H9 (cell line): ENCODE measurements at regions not wholly inside any gene's neighbourhood (a gene's known extent, or its start where the extent isn't known, plus 50 kb on each side); places are given as distances from the start of the nearest gene placed in this dataset.

ENCODE experiments used
- DNase-seq: peaks from one replicate; pipeline ENCODE4 v3.0.0-alpha.2; 2017
- H2AFZ ChIP-seq: one replicate; pipeline ENCODE4 v1.6.1; 2013; ENCODE audit warnings: mild to moderate bottlenecking, low read length, control low read depth, moderate library complexity
- H2AK5ac ChIP-seq: 2 replicates; pipeline ENCODE4 v1.6.1; 2013; ENCODE audit warnings: low read length, control low read depth, mixed read lengths; ENCODE audit not compliant: insufficient read length
- H2BK120ac ChIP-seq: one replicate; pipeline ENCODE4 v1.6.1; 2013; ENCODE audit warnings: low read depth, mild to moderate bottlenecking, low read length, control low read depth, inconsistent platforms; ENCODE audit not compliant: poor library complexity, severe bottlenecking
- H2BK12ac ChIP-seq: 2 replicates; pipeline ENCODE4 v1.6.1; 2013; ENCODE audit warnings: low read length, control low read depth, mixed read lengths, low read depth; ENCODE audit not compliant: insufficient read length
- H2BK15ac ChIP-seq: 2 replicates; pipeline ENCODE4 v1.6.1; 2013; ENCODE audit warnings: low read depth, low read length, control low read depth
- H2BK20ac ChIP-seq: one replicate; pipeline ENCODE4 v1.6.1; 2013; ENCODE audit warnings: low read depth, mild to moderate bottlenecking, low read length, control low read depth, inconsistent platforms; ENCODE audit not compliant: poor library complexity, severe bottlenecking
- H2BK5ac ChIP-seq: 2 replicates; pipeline ENCODE4 v1.6.1; 2013; ENCODE audit warnings: low read length, control low read depth, mixed read lengths; ENCODE audit not compliant: insufficient read length
- H3K14ac ChIP-seq: 2 replicates; pipeline ENCODE4 v1.6.1; 2013; ENCODE audit warnings: low read length, control low read depth; ENCODE audit not compliant: insufficient read depth
- H3K18ac ChIP-seq: 2 replicates; pipeline ENCODE4 v1.6.1; 2013; ENCODE audit warnings: low read depth, mild to moderate bottlenecking, mixed read lengths, low read length, control low read depth; ENCODE audit not compliant: insufficient read length
- H3K23ac ChIP-seq: 2 replicates; pipeline ENCODE4 v1.6.1; 2013; ENCODE audit warnings: low read length, control low read depth, mixed read lengths, low read depth; ENCODE audit not compliant: insufficient read length
- H3K23me2 ChIP-seq: 2 replicates; pipeline ENCODE4 v1.6.1; 2013; ENCODE audit warnings: low read depth, mild to moderate bottlenecking, mixed read lengths, low read length, control low read depth; ENCODE audit not compliant: insufficient read length, poor library complexity, severe bottlenecking
- H3K27ac ChIP-seq: 2 replicates; pipeline ENCODE4 v1.5.1; 2013; ENCODE audit warnings: low read length, control low read depth, mixed read lengths, low read depth; ENCODE audit not compliant: insufficient read length
- H3K27me3 ChIP-seq: 2 replicates; pipeline ENCODE4 v1.6.1; 2013; ENCODE audit warnings: low read length, control low read depth, inconsistent platforms; ENCODE audit not compliant: insufficient read depth
- H3K4ac ChIP-seq: 2 replicates; pipeline ENCODE4 v1.6.1; 2013; ENCODE audit warnings: low read depth, mild to moderate bottlenecking, control low read depth, inconsistent platforms, low read length, moderate library complexity
- H3K4me1 ChIP-seq: 2 replicates; pipeline ENCODE4 v1.6.1; 2013; ENCODE audit warnings: low read length, control low read depth, inconsistent platforms; ENCODE audit not compliant: insufficient read depth
- H3K4me2 ChIP-seq: 2 replicates; pipeline ENCODE4 v1.6.1; 2013; ENCODE audit warnings: low read length, control low read depth, mixed read lengths; ENCODE audit not compliant: insufficient read length, insufficient read depth
- H3K56ac ChIP-seq: 2 replicates; pipeline ENCODE4 v1.6.1; 2013; ENCODE audit warnings: low read depth, mild to moderate bottlenecking, mixed read lengths, low read length, control low read depth; ENCODE audit not compliant: insufficient read length
- H3K79me1 ChIP-seq: 2 replicates; pipeline ENCODE4 v1.6.1; 2013; ENCODE audit warnings: low read depth, mild to moderate bottlenecking, moderate library complexity, low read length, control low read depth, inconsistent platforms; ENCODE audit not compliant: insufficient read depth, poor library complexity, severe bottlenecking
- H3K79me2 ChIP-seq: 2 replicates; pipeline ENCODE4 v1.6.1; 2013; ENCODE audit warnings: low read length, control low read depth, inconsistent platforms; ENCODE audit not compliant: insufficient read depth
- H3K9ac ChIP-seq: 2 replicates; pipeline ENCODE4 v1.6.1; 2013; ENCODE audit warnings: low read length, control low read depth, mixed read lengths; ENCODE audit not compliant: insufficient read length; ENCODE audit errors: extremely low read depth
- H3K9me3 ChIP-seq: one replicate; pipeline ENCODE4 v1.6.1; 2013; ENCODE audit warnings: low read depth, low read length, inconsistent platforms; ENCODE audit not compliant: control insufficient read depth
- H3T11ph ChIP-seq: one replicate; pipeline ENCODE4 v1.6.1; 2013; ENCODE audit warnings: mild to moderate bottlenecking, low read length, control low read depth, inconsistent platforms
- H4K20me1 ChIP-seq: one replicate; pipeline ENCODE4 v1.6.1; 2013; ENCODE audit not compliant: control insufficient read depth, insufficient read length, insufficient read depth
- H4K5ac ChIP-seq: 2 replicates; pipeline ENCODE4 v1.6.1; 2013; ENCODE audit warnings: low read depth, mild to moderate bottlenecking, mixed read lengths, low read length, control low read depth; ENCODE audit not compliant: insufficient read length
- H4K8ac ChIP-seq: replicated peaks from 2 replicates; pipeline ENCODE4 v1.6.1; 2013; ENCODE audit warnings: low read length, control low read depth, mixed read lengths, low read depth; ENCODE audit not compliant: insufficient read length
- H4K91ac ChIP-seq: 2 replicates; pipeline ENCODE4 v1.6.1; 2013; ENCODE audit warnings: low read depth, mild to moderate bottlenecking, moderate library complexity, mixed read lengths, low read length, control low read depth; ENCODE audit not compliant: insufficient read length
- H3K27ac Mint-ChIP-seq, 3 experiments: 2 replicates in 2 of 3; 3 replicates in 1 of 3; pipeline ENCODE4 v1.8.0; 2020 to 2021; ENCODE audit warnings: mixed read lengths in 3 of 3, mild to moderate bottlenecking in 1 of 3, moderate library complexity in 1 of 3
- H3K27me3 Mint-ChIP-seq: 2 replicates; pipeline ENCODE4 v1.8.0; 2021; ENCODE audit warnings: low read depth, mild to moderate bottlenecking, moderate library complexity, mixed read lengths
- H3K36me3 Mint-ChIP-seq, 3 experiments: 2 replicates in 2 of 3; 3 replicates in 1 of 3; pipeline ENCODE4 v1.8.0; 2020 to 2021; ENCODE audit warnings: low read depth in 3 of 3, mixed read lengths in 3 of 3; ENCODE audit not compliant: insufficient read depth in 1 of 3
- H3K4me1 Mint-ChIP-seq, 2 experiments: 2 replicates each; pipeline ENCODE4 v1.8.0; 2020; ENCODE audit warnings: mixed read lengths in 2 of 2
- H3K4me3 Mint-ChIP-seq, 2 experiments: 2 replicates in 1 of 2; 3 replicates in 1 of 2; pipeline ENCODE4 v1.8.0; 2020 to 2021; ENCODE audit warnings: mild to moderate bottlenecking in 2 of 2, mixed read lengths in 2 of 2, moderate library complexity in 1 of 2
- H3K9me3 Mint-ChIP-seq, 2 experiments: 2 replicates in 1 of 2; 3 replicates in 1 of 2; pipeline ENCODE4 v1.8.0; 2020; ENCODE audit warnings: mild to moderate bottlenecking in 2 of 2, mixed read lengths in 2 of 2, moderate library complexity in 1 of 2
- CTCF ChIP-seq: fragments of 200-600 bp; sonication (generic); conservative IDR thresholded peaks from 3 replicates; pipeline ENCODE4 v1.8.0; 2021; ENCODE audit warnings: antibody characterized with exemption, mild to moderate bottlenecking
- WGBS: extraction: QIAGEN DNeasy Blood & Tissue Kit; methylation state at CpG from one replicate; pipeline ENCODE4 v1.1.7; 2013; ENCODE audit warnings: missing lambda C conversion rate, low lambda C conversion rate, mixed read lengths; ENCODE audit not compliant: insufficient read length; ENCODE audit errors: extremely low coverage; 5-methylcytosine and 5-hydroxymethylcytosine counted together

GRCh38 chr2:160613466-160614153 is 120.0 kb upstream of the RBMS1 start:
- Histone ChIP-seq H2AK5ac (no peak overlapping the region), H3K9me3 (no peaks in the 10 kb centered on the region), H3K27ac (no peak overlapping the region), H3K79me1 (no peaks in the 10 kb centered on the region), H3T11ph (no peak overlapping the region), H3K79me2 (no peaks in the 10 kb centered on the region), H3K27me3 (no peaks in the 10 kb centered on the region), H2BK20ac (no peak overlapping the region), H2AFZ (no peak overlapping the region), H3K23me2 (no peaks in the 10 kb centered on the region), H3K56ac (no peak overlapping the region), H2BK5ac (no peak overlapping the region), H3K4ac (no peak overlapping the region), H4K8ac (no peak overlapping the region), H2BK15ac (no peak overlapping the region), H3K23ac (no peak overlapping the region), H3K18ac (no peak overlapping the region), H4K20me1 (no peaks in the 10 kb centered on the region), H3K4me2 (no peak overlapping the region), H2BK120ac (no peak overlapping the region), H3K14ac (no peak overlapping the region), H3K9ac (no peak overlapping the region), H4K5ac (no peak overlapping the region), H4K91ac (no peak overlapping the region), H2BK12ac (no peak overlapping the region), H3K4me1 (no peaks in the 10 kb centered on the region)
- peaks cover 0 to 6% (median 0%) of the 10 kb centered on the region in 3 experiments; a peak in 2 of 7 replicates for H3K36me3 Mint-ChIP-seq
- no CpG with 5 or more reads among the region's 1 CpG for WGBS
- H3K4me1 Mint-ChIP-seq: peaks cover 7 to 8% of the 10 kb centered on the region in 2 experiments
- DNase-seq: no peak
- H3K4me3 Mint-ChIP-seq: no peak overlapping the region
- H3K27ac Mint-ChIP-seq: no peak overlapping the region
- H3K9me3 Mint-ChIP-seq: peaks cover 3 to 10% of the 10 kb centered on the region in 2 experiments; a peak in 4 of 5 replicates
- H3K27me3 Mint-ChIP-seq: no peaks in the 10 kb centered on the region
- no peak for TF ChIP-seq CTCF
